GM12878 (cell line): ENCODE measurements at regions not wholly inside any gene's neighbourhood (a gene's known extent, or its start where the extent isn't known, plus 50 kb on each side); places are given as distances from the start of the nearest gene placed in this dataset.

Experiments used
- ATAC-seq: fragments of 200-7000 bp; cut with Tn5 transposase; 3 replicates; pipeline ENCODE4 v1.9.1; 2020; ENCODE audit warnings: mild to moderate bottlenecking, moderate library complexity
- BruUV-seq: library from RNA; stranded (reverse); fragments of 400-500 nt; replicated peaks from 2 replicates; lab custom pipeline; 2021; lab: Mats Ljungman, UMichigan
- CTCF ChIA-PET: fragments of 300-600 bp; sonication (Branson Sonifier 250); formaldehyde crosslinking; extraction: SDS; loops from one replicate; lab custom pipeline; 2021; ENCODE audit warnings: inconsistent platforms; lab: Yijun Ruan, JAX
- POLR2A ChIA-PET: fragments of 350-600 bp; formaldehyde crosslinking; extraction: SDS; loops from one replicate; lab custom pipeline; 2021; ENCODE audit warnings: inconsistent platforms; lab: Charles Lee
- RAD21 ChIA-PET: fragments of 300-600 bp; sonication (Branson Sonifier 250); formaldehyde crosslinking; loops from one replicate; lab custom pipeline; 2023; ENCODE audit warnings: antibody characterized with exemption; ENCODE audit not compliant: unreplicated experiment; lab: Charles Lee
- SMC1A ChIA-PET: fragments of 300-600 bp; sonication (Branson Sonifier 250); formaldehyde crosslinking; loops from one replicate; lab custom pipeline; 2023; ENCODE audit not compliant: unreplicated experiment, uncharacterized antibody; lab: Charles Lee
- DNase-seq: peaks from one replicate; pipeline ENCODE4 v3.0.0-alpha.2; 2011; ENCODE audit warnings: low read depth, low spot score
- FAIRE-seq: peaks from 3 replicates; lab custom pipeline; 2011; peaks lifted over from hg19 to GRCh38; lab: Jason Lieb, UNC
- H2AFZ ChIP-seq: 2 replicates; pipeline ENCODE4 v1.6.0; 2011; ENCODE audit warnings: low read depth, low read length, control low read depth; ENCODE audit not compliant: control insufficient read depth
- H3K27ac ChIP-seq: 2 replicates; pipeline ENCODE4 v1.5.1; 2011; ENCODE audit warnings: control low read depth; ENCODE audit not compliant: control insufficient read depth, insufficient read depth
- H3K27me3 ChIP-seq, 2 experiments: replicated peaks in 1 of 2; 2 replicates each; pipeline versions ENCODE4 v1.6.0 to v1.6.1; 2011; ENCODE audit warnings: low read length in 1 of 2; ENCODE audit not compliant: control insufficient read depth in 2 of 2, insufficient read depth in 2 of 2
- H3K36me3 ChIP-seq, 2 experiments: 2 replicates each; pipeline ENCODE4 v1.5.1; 2011; ENCODE audit warnings: low read length in 1 of 2; ENCODE audit not compliant: control insufficient read depth in 2 of 2, insufficient read depth in 2 of 2
- H3K4me1 ChIP-seq: 2 replicates; pipeline ENCODE4 v1.6.1; 2011; ENCODE audit warnings: mild to moderate bottlenecking, low read length, moderate library complexity, mixed read lengths; ENCODE audit not compliant: control insufficient read depth, insufficient read depth
- H3K4me2 ChIP-seq: 2 replicates; pipeline ENCODE4 v1.6.0; 2011; ENCODE audit warnings: control low read depth; ENCODE audit not compliant: control insufficient read depth, insufficient read depth
- H3K4me3 ChIP-seq: fragments of 200-600 bp; sonication (generic); 2 replicates; pipeline ENCODE4 v1.5.1; 2016
- H3K79me2 ChIP-seq: 2 replicates; pipeline ENCODE4 v1.6.0; 2011; ENCODE audit warnings: low read length; ENCODE audit not compliant: control insufficient read depth, insufficient read depth
- H3K9ac ChIP-seq: 2 replicates; pipeline ENCODE4 v1.8.0; 2011; ENCODE audit warnings: low read length, control low read depth, mixed read lengths; ENCODE audit not compliant: control insufficient read depth, insufficient read depth
- H3K9me3 ChIP-seq: replicated peaks from 3 replicates; pipeline ENCODE4 v1.5.1; 2011; ENCODE audit warnings: mild to moderate bottlenecking, low read length; ENCODE audit not compliant: control insufficient read depth, insufficient read depth
- H4K20me1 ChIP-seq: 2 replicates; pipeline ENCODE4 v1.6.0; 2011; ENCODE audit not compliant: control insufficient read depth, insufficient read depth
- ASH2L ChIP-seq: fragments of 300-600, 200-600 bp; sonication (generic); IDR thresholded peaks from 2 replicates; pipeline ENCODE4 v1.6.1; 2017; ENCODE audit warnings: low read depth, mild to moderate bottlenecking, borderline replicate concordance
- BHLHE40 ChIP-seq, 2 experiments: fragments of 450-650 bp in 1 of 2; IDR thresholded peaks; 2 replicates each; pipeline ENCODE4 v1.6.1; 2011 to 2017; ENCODE audit warnings: low read depth in 2 of 2, borderline replicate concordance in 1 of 2, improper control_type of control experiment in 1 of 2, low read length in 1 of 2, mild to moderate bottlenecking in 1 of 2
- BRCA1 ChIP-seq: IDR thresholded peaks from 2 replicates; pipeline ENCODE4 v1.6.1; 2011; ENCODE audit warnings: low read depth, low read length, improper control_type of control experiment
- CHD4 ChIP-seq: fragments of 200-600 bp; sonication (generic); IDR thresholded peaks from 2 replicates; pipeline ENCODE4 v1.6.1; 2016; ENCODE audit warnings: mild to moderate bottlenecking
- EP300 ChIP-seq, 2 experiments: fragments of 150-350 bp in 1 of 2; IDR thresholded peaks; 2 replicates each; pipeline ENCODE4 v1.6.1; 2011 to 2012; ENCODE audit warnings: low read depth in 2 of 2, low read length in 2 of 2, borderline replicate concordance in 1 of 2, improper control_type of control experiment in 1 of 2, inconsistent platforms in 1 of 2; ENCODE audit not compliant: control insufficient read depth in 1 of 2
- IKZF2 ChIP-seq, 2 experiments: fragments of 450-650 bp; IDR thresholded peaks; 2 replicates each; pipeline ENCODE4 v1.6.1; 2017; ENCODE audit warnings: mild to moderate bottlenecking in 2 of 2, moderate library complexity in 2 of 2
- JUNB ChIP-seq: IDR thresholded peaks from 2 replicates; pipeline ENCODE4 v1.6.1; 2016; ENCODE audit warnings: antibody characterized with exemption, mild to moderate bottlenecking
- MEF2A ChIP-seq: IDR thresholded peaks from 2 replicates; pipeline ENCODE4 v1.6.1; 2011; ENCODE audit warnings: low read depth, mild to moderate bottlenecking, low read length, moderate library complexity; ENCODE audit not compliant: insufficient read depth
- PAX5 ChIP-seq: IDR thresholded peaks from 2 replicates; pipeline ENCODE4 v1.6.1; 2011; ENCODE audit warnings: low read depth, low read length, borderline replicate concordance
- POU2F2 ChIP-seq: IDR thresholded peaks from 3 replicates; pipeline ENCODE4 v1.6.1; 2011; ENCODE audit warnings: low read depth, mild to moderate bottlenecking, low read length, borderline replicate concordance
- SMARCA5 ChIP-seq: fragments of 450-650 bp; IDR thresholded peaks from 2 replicates; pipeline ENCODE4 v1.6.1; 2017; ENCODE audit warnings: mild to moderate bottlenecking
- SPI1 ChIP-seq: IDR thresholded peaks from 2 replicates; pipeline ENCODE4 v1.6.1; 2011; ENCODE audit warnings: low read depth, mild to moderate bottlenecking, low read length, moderate library complexity, borderline replicate concordance; ENCODE audit not compliant: insufficient read depth
- WGBS: methylation state at CpG from one replicate; pipeline ENCODE4 v1.1.6; 2016; ENCODE audit warnings: low lambda C conversion rate; ENCODE audit not compliant: insufficient replicate concordance, insufficient coverage; ENCODE audit errors: missing lambda C conversion rate; 5-methylcytosine and 5-hydroxymethylcytosine counted together
- in situ Hi-C: fragments of 300-500 bp; cut with MboI; formaldehyde crosslinking; loops from 9 replicates; pipeline ENCODE4 v1.14.3; 2018; ENCODE audit warnings: mixed read lengths
- intact Hi-C: fragments of 100-400 bp; cut with micrococcal nuclease; formaldehyde crosslinking; loops from one replicate; pipeline ENCODE4 v1.14.2; 2022; ENCODE audit not compliant: unreplicated experiment
- TF ChIP-seq, protein P1 (sequence below): fragments of 450-650 bp; IDR thresholded peaks from 2 replicates; pipeline ENCODE4 v1.6.1; 2018; ENCODE audit warnings: mild to moderate bottlenecking, low read depth, moderate library complexity; ENCODE audit not compliant: partially characterized antibody
- TF ChIP-seq, protein P2 (sequence below): fragments of 450-650 bp; IDR thresholded peaks from 2 replicates; pipeline ENCODE4 v1.6.1; 2016; ENCODE audit warnings: mild to moderate bottlenecking, moderate library complexity, borderline replicate concordance
- TF ChIP-seq, protein P3 (sequence below): IDR thresholded peaks from 2 replicates; pipeline ENCODE4 v1.6.1; 2012; ENCODE audit warnings: low read depth, low read length, improper control_type of control experiment

DNA sequence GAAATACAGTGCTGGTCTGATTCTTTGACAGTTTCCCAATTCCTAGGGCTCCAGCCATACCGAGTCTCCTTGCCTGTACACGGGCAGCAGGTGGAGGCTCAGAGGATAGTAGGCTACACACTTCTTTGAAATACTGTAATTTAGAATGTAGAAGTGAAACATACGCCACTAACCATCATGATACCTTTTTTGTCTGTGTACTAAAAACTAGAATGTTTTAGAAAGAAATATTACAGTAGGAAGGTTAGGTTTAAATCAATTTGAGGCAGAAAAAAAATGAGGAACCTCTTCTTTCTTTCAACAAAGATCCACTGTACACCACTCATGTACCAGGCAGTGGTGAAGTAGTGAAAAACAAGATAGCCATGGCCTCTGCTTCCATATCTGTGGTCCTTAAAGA, 354.7 kb downstream of the MCTP2 start:
- RAD21 ChIA-PET: no interaction called here
- FAIRE-seq (no peak), ATAC-seq (peak; percentile 81), DNase-seq (no peak)
- Histone ChIP-seq H3K4me2 (no peak overlapping the region), H3K27ac (no peak overlapping the region), H2AFZ (no peak overlapping the region), H3K9me3 (no peaks in the 10 kb centered on the region), H3K36me3 (no peaks in the 10 kb centered on the region), H3K9ac (no peak overlapping the region), H3K79me2 (no peaks in the 10 kb centered on the region), H3K27me3 (no peaks in the 10 kb centered on the region; a peak in 2 of 4 replicates), H3K4me1 (peaks cover 17% of the 10 kb centered on the region; the same call in 1 of the 2 replicates), H4K20me1 (no peaks in the 10 kb centered on the region), H3K4me3 (no peak overlapping the region)
- intact Hi-C loops (loop anchor here (10.0 kb wide), 1 partner anchor 669 kb away; no protein-coding TSS in a partner anchor), in situ Hi-C loops (no loop called here)
- no TSS peak for BruUV-seq
- SMC1A ChIA-PET: interaction anchor here (0.6 to 1.5 kb wide), 3 partner anchors 8 to 270 kb away, joined by 3 to 4 read pairs (median 3); no protein-coding TSS in a partner anchor
- CTCF ChIA-PET: no interaction called here
- POLR2A ChIA-PET: no interaction called here
- 0% methylated on average over 3 of the region's 3 CpGs for WGBS
- no peak for TF ChIP-seq PAX5
- no peak for TF ChIP-seq ASH2L
- TF ChIP-seq, protein P1, sequence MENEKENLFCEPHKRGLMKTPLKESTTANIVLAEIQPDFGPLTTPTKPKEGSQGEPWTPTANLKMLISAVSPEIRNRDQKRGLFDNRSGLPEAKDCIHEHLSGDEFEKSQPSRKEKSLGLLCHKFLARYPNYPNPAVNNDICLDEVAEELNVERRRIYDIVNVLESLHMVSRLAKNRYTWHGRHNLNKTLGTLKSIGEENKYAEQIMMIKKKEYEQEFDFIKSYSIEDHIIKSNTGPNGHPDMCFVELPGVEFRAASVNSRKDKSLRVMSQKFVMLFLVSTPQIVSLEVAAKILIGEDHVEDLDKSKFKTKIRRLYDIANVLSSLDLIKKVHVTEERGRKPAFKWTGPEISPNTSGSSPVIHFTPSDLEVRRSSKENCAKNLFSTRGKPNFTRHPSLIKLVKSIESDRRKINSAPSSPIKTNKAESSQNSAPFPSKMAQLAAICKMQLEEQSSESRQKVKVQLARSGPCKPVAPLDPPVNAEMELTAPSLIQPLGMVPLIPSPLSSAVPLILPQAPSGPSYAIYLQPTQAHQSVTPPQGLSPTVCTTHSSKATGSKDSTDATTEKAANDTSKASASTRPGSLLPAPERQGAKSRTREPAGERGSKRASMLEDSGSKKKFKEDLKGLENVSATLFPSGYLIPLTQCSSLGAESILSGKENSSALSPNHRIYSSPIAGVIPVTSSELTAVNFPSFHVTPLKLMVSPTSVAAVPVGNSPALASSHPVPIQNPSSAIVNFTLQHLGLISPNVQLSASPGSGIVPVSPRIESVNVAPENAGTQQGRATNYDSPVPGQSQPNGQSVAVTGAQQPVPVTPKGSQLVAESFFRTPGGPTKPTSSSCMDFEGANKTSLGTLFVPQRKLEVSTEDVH: no peak
- no peak for TF ChIP-seq JUNB
- TF ChIP-seq POU2F2: no peak
- peak in 1 of 2 experiments; percentile 54; a peak in 2 of 4 replicates for TF ChIP-seq BHLHE40 (IDR thresholded peaks at IDR 0.05; ENCODE audit: borderline replicate concordance in 1 of 2, low read depth in 2 of 2, low read length in 1 of 2)
- TF ChIP-seq EP300 (IDR thresholded peaks at IDR 0.05; ENCODE audit: borderline replicate concordance in 1 of 2, control insufficient read depth in 1 of 2, low read depth in 2 of 2, low read length in 2 of 2): no peak
- TF ChIP-seq CHD4: no peak
- 0 out of 2 replicates have a peak, but pooled peaks have one; percentile 30 for TF ChIP-seq MEF2A
- TF ChIP-seq, protein P2, sequence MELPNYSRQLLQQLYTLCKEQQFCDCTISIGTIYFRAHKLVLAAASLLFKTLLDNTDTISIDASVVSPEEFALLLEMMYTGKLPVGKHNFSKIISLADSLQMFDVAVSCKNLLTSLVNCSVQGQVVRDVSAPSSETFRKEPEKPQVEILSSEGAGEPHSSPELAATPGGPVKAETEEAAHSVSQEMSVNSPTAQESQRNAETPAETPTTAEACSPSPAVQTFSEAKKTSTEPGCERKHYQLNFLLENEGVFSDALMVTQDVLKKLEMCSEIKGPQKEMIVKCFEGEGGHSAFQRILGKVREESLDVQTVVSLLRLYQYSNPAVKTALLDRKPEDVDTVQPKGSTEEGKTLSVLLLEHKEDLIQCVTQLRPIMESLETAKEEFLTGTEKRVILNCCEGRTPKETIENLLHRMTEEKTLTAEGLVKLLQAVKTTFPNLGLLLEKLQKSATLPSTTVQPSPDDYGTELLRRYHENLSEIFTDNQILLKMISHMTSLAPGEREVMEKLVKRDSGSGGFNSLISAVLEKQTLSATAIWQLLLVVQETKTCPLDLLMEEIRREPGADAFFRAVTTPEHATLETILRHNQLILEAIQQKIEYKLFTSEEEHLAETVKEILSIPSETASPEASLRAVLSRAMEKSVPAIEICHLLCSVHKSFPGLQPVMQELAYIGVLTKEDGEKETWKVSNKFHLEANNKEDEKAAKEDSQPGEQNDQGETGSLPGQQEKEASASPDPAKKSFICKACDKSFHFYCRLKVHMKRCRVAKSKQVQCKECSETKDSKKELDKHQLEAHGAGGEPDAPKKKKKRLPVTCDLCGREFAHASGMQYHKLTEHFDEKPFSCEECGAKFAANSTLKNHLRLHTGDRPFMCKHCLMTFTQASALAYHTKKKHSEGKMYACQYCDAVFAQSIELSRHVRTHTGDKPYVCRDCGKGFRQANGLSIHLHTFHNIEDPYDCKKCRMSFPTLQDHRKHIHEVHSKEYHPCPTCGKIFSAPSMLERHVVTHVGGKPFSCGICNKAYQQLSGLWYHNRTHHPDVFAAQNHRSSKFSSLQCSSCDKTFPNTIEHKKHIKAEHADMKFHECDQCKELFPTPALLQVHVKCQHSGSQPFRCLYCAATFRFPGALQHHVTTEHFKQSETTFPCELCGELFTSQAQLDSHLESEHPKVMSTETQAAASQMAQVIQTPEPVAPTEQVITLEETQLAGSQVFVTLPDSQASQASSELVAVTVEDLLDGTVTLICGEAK: no peak
- TF ChIP-seq, protein P3, sequence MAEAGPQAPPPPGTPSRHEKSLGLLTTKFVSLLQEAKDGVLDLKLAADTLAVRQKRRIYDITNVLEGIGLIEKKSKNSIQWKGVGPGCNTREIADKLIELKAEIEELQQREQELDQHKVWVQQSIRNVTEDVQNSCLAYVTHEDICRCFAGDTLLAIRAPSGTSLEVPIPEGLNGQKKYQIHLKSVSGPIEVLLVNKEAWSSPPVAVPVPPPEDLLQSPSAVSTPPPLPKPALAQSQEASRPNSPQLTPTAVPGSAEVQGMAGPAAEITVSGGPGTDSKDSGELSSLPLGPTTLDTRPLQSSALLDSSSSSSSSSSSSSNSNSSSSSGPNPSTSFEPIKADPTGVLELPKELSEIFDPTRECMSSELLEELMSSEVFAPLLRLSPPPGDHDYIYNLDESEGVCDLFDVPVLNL: no peak
- no peak for TF ChIP-seq BRCA1
- peak in 1 of 2 experiments; percentile 18; a peak in 1 of 4 replicates for TF ChIP-seq IKZF2 (IDR thresholded peaks at IDR 0.05)
- TF ChIP-seq SPI1: peak; percentile 55; the same call in 1 of the 2 replicates
- TF ChIP-seq SMARCA5: no peak
